ENCODE measurements at regions not wholly inside any gene's neighbourhood (a gene's known extent, or its start where the extent isn't known, plus 50 kb on each side); places are given as distances from the start of the nearest gene placed in this dataset.
"Not testable (repeated sequence)": the region's sequence is repeated elsewhere in the genome, so short reads cannot be mapped to it uniquely, and the experiment has no call there.

DNA sequence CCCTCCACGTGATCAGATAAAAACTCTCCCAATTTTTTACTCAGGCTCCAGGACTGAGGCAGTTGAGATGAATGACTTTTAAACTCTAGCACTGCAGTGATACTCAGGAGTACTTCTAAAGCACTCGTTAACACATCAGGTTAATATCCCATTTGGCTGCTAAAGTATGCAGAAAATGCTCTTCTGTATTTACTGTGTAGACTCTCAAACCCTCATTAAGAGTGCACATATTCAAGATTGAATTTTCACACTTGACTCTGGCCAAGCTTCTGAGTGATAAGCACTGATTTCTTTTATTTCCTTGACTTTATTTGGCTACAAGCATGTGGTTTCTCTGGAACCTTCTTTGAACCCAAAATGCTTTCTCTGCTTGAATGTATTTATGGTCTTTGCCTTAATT lies 392.3 kb upstream of the NECTIN3 start:
- no peak for DNase-seq (ENCODE audit: low read depth in 2 of 2)

DNA sequence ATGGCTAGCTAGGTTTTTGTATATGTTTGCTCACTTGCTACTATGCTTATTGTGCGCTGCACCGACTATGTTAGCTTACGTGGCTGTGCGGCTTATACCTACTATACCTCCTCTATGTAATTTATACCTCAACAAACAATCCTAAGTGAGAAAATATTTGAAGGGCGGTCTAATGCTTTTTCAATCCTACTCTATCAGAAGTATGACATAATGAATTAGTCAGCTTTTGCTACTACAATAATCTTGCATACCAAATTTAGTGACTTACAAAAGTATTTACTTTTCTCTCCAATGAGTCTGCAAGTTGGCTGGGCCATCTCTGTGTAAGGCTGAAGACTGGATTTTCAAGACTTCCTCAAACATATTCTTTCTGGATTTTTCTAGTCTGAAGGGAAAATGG lies 391.2 kb upstream of the NECTIN3 start:
- no peak for DNase-seq (ENCODE audit: low read depth in 2 of 2)

DNA sequence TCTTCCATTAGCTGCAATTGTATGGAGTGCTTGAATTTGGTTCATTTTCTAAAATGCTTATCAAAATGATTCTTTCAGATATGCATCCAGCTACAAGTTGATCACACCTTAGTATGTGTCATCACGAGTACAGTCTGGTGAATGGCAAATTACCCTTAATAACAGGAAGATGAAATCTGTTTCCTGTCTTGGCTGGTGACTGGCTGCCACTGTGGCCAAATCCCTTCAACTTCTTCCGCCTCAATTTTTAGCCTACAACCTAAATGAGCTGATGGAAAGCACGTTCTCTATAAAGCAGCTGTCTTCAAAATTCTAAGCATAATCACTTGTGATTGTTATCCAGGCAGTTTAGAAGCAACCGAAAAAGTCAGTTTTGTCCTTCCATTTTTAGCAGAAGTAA lies 387.1 kb upstream of the NECTIN3 start:
- DNase-seq (ENCODE audit: low read depth in 2 of 2) = no peak

DNA sequence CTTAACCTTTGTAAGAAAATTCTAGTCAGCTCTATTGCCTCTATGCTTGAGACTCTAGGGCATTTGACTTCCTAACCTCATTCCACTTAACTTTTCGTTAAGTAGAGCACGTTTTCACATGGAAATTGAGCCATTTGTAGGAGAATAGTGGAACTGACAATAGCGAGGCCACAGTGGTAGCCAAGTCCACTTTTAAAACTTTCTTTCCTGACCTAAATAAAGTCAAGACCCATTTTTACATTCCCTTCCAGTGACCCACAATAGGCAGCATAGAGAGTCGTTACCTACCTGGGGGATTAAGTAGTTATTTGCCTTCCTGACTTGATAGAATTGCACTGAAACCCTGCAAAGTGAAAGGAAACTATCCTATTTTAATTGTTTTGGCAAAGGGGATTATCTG lies 386.0 kb upstream of the NECTIN3 start:
- no peak for DNase-seq (ENCODE audit: low read depth in 2 of 2)

DNA sequence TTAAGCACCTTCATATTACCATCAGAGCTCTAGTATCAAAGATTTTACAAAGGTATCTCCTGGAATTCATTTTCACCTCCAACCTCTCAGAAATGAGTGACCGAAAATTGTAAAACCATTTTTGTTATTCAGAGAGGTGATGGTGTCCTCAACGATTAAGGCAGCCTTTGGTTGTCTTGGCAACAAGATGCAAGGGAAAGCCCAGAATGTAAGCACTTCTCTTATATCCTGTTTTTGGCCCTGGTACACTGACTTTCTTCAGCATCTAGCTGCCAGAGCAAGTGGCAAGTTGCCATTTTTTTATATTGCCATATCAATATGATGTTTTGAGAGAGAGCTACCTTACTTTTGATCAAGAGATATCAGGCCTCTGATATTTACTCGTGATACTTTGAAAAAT lies 384.9 kb upstream of the NECTIN3 start:
- no peak for DNase-seq (ENCODE audit: low read depth in 2 of 2)

DNA sequence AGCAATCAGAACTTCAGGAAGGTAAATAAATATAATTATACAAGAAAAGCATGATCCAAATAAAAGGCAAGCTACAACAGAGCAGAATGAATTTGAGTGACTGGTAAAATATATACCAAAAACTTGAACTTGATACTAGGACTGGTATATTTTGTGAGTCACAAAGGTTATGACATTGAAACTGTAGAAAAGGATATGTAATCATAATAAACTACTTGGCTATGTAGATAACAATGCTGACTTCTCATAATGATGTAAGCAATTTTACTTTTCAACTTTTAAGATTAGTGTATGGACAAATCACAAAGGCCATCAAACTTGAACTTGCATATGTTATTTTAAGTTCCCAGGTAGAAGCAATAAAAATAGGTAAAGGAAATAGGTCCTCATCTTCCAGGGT lies 384.5 kb upstream of the NECTIN3 start:
- DNase-seq (ENCODE audit: low read depth in 2 of 2) = no peak

DNA sequence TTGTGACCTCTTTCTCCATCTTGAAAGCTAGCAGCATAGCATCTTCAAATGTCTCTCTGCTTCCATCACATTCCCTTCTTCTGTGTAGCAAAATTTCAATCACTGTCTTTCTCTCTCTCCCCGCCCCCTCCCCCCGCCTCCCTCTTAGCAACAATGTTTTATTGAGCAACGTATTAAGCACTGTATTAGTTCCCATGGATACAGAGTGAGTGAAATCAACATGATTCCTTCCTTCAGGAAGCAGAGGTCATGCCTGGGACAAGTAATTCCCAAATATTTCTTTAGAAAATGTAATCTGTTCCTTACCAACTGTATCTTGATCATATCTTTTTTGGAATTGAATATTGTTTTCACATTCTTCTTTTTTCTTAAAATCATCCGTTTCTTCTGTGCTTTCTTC lies 373.7 kb upstream of the NECTIN3 start:
- DNase-seq (ENCODE audit: low read depth in 2 of 2) = no peak

DNA sequence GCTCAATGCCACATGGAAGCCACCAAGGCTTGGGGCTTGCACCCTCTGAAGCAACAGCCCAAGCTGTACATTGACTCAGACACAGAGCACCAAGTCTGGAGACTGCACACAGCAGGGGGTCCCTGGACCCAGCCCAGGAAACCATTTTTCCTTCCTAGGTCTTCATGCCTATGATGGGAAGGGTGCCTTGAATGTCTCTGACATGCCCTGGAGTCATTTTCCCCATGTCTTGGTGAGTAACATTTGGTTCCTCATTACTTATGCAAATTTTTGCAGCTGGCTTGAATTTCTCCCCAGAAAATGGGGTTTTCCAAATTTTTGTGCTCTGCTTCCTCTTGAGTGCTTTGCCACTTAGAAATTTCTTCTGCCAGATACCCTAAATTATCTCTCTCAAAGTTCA lies 367.3 kb upstream of the NECTIN3 start:
- not testable (repeated sequence) for DNase-seq (ENCODE audit: low read depth in 2 of 2)

DNA sequence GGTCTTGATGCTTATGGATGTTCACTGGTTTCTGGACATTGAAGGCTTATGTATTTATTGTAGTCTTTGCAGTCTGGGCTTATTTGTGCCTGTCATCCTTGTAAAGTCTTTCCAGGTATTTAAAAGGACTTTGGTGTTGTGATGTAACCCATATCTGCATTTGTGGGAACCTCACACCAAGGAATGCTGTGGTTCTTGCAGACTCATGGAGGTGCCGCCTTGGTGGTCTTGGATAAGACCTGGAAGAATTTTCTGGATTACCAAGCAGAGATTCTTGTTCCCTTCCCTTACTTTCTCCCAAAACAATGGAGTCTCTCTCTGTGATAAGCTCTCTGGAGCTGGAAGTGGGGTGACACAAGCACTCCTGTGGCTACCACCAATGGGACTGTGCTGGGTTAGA lies 363.5 kb upstream of the NECTIN3 start:
- DNase-seq (ENCODE audit: low read depth in 2 of 2) = no peak

DNA sequence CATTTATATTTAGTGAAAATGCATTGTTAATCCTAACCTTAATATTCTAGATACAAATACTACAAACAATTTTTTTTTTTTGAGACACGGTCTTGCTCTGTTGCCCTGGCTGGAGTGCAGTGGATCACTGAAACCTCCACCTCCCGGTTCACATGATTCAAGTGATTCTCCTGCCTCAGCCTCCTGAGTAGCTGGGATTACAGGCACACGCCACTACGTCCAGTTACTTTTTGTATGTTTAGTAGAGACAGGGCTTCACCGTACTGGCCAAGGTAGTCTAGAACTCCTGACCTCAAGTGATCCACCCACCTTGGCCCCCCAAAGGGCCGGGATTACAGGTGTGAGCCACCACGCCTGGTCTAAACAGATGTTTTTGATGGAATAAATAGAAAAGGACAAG lies 361.5 kb upstream of the NECTIN3 start:
- DNase-seq (ENCODE audit: low read depth in 2 of 2) = no peak

DNA sequence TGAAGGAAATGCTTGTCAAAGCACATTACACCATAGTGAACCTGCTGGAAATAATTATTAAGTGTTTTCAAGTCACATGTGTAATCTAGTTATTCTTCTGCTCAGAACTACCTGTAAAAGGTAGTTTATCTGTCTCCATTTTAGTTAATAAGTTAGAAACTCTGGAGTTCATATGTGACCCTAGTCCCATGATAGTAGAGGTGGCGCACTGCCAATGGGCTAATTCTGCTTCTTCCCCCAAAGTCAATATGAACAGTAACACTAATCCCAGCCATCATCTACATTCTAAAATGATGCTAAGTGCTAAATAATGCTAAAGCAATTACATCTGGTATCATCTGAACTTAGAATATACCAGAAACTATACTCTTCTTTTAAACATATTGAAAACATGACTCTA lies 361.0 kb upstream of the NECTIN3 start:
- no peak for DNase-seq (ENCODE audit: low read depth in 2 of 2)

DNA sequence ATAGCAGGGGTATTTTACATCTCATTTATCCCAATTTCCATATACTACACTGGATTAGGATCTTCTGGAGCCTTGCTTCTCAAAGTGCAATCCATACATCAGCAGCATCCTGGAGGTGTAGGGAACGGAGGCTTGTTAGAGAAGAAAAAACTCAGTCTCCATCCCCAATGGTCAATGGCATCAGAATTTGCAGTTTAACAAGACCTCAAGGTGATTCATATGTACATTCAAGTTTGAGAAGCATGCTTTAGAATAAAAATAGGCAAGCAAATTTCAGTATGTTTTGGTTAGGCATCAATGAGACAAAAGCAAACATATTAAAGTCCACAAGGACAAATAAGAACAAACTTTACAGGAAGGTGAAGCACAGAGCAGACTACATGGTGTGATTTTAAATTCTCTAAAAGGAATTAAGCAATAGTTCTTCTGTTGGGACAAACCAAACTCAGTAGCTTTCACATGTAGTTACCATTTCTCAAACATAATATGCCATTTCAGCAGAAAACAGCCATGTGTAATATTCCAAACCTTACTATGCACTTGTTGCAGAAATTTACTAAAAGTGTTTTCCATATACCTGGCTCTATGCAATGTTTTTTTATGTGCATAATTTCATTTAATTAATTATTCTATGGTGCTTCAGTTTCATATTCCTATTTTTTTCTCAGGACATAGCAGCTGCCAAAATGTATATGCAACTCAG lies 360.3 kb upstream of the NECTIN3 start:
- DNase-seq (ENCODE audit: low read depth in 2 of 2) = no peak

DNA sequence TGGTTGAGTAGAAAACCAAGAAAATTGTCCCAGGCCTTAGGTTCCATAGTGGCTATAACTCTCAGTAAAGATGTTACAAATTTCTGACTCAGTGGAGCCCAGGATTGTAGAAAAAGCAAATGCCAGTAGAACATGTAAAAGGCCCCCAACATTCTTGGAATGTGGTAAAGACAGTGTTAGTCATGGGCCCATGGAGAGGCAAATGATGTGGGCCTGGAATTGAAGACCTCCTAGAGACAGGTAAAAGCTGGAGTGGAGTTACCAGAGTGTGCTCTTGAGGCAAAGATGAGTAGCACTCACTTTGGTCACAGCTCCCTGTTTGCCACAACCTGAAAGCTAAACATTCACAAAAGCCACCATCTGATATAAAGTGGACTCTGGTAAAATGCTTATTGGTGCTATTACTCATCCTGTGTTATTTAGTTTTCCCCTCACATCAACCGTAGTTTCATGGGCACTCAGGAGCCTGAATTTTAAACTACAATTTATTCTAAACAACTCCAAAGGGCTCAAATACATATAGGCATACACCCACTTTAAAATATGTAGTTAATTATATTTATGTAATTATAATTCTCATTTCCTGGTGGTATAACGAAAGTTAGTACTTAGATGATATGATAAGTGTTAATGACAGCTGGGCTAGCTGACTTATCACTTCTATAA lies 359.6 kb upstream of the NECTIN3 start:
- no peak for DNase-seq (ENCODE audit: low read depth in 2 of 2)

DNA sequence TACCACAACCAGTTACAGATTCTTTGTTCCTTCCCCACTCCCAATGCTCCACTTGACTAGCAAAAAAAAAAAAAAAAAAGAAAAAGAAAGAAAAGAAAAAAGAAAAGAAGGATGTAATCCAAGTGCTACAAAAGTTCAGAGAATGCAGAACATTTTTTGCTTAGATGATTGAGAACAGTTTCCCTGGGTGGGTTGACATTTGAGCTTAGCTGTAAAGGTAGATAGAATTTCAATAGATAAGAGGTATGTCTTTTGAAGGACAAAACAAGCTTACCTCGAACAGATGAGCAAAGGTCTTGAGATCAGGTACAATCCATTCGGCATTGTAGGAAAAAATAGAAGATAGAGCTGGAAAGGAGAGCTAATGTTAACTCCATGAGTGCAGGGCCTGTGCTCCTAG lies 344.6 kb upstream of the NECTIN3 start:
- no peak for DNase-seq (ENCODE audit: low read depth in 2 of 2)

DNA sequence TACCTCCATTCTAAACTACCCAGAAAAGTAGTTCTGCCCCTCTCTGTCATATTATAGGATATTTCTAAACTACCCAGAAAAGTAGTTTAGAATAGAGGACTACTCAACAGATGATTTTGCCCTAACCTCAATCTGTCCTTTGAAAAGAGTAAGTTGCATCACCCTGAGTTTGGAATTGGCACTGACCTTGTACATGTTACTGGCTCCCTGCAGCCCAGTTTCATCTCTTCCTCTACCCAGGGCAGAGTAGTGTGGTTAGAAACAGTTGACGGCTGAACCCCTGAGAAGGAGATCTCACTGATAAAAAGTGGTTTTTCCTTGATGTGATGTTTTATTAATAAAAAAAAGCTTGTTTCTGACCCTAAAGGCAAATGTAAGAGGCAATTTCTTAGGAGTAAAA lies 340.5 kb upstream of the NECTIN3 start:
- no peak for DNase-seq (ENCODE audit: low read depth in 2 of 2)

DNA sequence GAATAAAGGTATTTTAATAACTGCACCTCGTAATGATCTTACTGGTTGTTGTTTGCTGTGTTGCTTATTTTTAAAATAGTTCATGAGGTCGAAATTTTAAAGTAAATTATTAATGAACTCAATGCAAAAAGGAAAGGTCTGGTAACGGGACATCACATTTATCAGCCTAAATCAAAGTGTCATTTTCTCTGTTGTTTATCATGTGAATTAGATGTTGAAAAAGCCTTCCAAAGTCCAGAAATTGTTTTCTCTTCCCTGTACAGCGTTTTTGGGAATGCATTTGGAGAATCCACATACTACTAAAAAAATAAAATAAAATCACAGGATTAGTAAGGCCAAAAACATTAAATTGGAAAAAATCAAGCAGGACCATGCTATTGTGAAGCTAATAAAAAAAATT lies 339.2 kb upstream of the NECTIN3 start:
- no peak for DNase-seq (ENCODE audit: low read depth in 2 of 2)

DNA sequence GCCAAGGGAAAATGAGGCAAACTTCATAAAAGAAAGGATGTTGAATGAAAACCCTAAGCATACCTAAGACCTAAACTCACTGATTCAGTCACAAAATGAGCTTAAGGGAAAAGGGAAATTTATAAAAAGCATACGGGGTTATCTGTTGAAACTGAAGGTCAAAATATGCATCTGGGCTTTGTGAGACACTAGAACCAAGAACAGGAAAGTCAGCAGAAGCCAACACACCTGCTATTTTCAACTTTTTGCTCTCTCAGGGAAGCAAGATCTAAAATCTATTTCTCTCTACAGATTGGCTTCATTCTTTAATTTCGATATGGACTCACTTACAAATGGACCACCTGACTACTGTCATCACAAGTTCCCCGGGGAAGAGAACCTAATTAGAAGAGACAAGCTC lies 338.6 kb upstream of the NECTIN3 start:
- DNase-seq (ENCODE audit: low read depth in 2 of 2) = no peak

DNA sequence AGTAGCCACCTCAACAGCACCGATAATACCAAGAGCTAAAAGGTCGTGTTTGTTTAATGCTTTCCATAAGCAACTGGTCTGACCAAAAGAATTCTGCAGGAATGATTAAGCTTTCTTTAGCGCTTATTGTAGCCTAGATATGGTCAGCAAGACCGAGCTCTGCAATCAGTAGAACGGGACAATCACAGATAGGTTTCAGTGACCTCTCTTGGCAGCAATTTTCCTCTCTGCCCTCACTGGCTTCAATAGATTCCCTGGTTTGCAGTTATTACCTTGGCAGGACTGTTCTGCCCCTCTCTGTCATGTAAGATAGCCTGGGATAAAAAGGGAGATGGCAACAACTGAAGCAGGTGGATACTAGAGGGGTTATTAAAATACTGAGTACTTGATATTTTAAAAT lies 337.1 kb upstream of the NECTIN3 start:
- no peak for DNase-seq (ENCODE audit: low read depth in 2 of 2)

DNA sequence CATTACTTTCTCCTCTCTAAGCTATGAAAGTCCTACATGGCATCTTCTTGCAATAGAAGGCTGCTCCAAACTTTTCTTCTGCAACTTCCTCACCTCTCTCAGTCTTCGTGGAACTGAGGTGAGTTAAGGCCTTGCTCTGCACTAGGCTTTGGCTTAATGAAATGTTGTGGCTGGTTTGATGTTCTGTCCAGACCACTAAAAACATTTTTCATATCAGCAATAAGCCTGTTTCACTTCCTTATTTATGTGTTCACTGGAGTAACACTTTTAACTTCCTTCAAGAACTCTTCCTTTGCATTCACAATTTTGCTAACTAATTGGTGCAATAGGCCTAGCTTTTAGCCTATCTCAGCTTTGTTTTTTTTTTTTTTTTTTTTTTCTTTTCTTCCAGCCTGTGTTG lies 335.3 kb upstream of the NECTIN3 start:
- no peak for DNase-seq (ENCODE audit: low read depth in 2 of 2)

DNA sequence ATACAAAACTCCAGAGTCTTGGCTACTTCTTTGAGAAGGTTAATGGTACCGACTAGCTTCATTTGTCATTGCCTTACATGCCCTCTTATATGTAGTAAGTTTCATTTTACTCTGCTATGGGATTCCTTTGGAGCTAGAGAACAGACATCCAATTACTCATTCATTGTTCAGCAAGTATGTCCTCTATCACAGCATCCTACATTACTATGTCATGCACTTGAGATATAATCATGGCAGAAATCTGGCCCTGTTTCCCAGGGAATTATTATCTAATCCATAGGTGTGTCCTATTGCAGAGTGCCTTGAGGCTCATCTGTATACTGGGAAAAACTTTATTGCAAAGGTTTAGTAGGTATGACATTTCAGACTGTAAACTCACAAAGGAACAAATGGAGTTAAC lies 333.1 kb upstream of the NECTIN3 start:
- no peak for DNase-seq (ENCODE audit: low read depth in 2 of 2)

DNA sequence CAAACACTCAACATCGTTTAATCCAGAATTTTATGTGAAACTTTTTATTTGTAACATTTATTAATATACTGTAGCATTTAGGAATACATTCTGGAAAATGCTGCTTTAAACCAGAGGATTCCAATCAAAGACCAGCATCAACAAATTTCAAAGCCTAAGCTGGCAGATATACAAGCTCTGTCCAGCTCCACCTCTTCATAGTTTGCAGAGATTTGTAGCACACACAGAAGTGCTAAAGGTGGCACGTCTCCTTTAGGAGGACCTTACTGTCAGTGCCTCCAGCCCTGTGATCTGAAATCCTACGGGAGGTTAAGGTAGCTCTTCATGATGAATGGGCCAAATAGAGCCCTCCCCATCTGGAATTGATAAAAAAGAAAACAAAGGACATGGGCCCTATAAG lies 329.7 kb upstream of the NECTIN3 start:
- no peak for DNase-seq (ENCODE audit: low read depth in 2 of 2)

DNA sequence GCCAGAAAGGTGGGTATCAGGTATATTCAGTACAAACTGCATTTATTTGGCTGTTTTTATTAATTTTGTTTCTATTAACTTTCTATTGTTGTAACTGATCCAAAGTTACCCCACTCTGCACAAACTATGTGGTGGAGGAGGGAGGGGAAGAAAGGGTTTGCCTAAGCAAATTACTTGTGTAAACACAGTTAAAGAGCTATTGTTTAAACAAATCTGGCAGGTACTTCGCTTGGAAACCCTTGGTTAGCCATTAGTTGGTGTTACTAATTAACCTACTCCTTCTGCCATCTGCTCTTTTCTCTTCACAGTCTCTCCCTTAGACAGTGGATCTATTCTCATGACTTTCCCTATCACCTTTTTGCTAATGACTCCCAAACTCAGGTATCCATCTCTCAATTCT lies 328.4 kb upstream of the NECTIN3 start:
- no peak for DNase-seq (ENCODE audit: low read depth in 2 of 2)

DNA sequence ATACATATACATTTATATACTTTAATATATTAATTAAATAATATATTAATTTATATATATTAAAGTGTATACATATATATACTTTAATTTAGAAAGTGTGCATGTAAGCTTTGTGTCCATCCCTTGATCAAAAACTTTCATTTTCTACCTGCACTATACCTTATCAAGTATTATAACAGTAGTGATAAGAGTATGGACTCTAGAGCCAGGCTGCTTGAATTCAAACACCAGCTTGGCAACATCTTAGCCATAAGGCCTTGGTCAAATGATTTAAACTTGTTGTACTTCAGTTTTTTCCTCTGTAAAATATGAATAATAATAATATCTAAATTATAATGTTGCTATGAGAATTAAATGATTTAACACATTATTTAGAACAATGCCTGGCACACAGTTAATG lies 327.6 kb upstream of the NECTIN3 start:
- no peak for DNase-seq (ENCODE audit: low read depth in 2 of 2)

DNA sequence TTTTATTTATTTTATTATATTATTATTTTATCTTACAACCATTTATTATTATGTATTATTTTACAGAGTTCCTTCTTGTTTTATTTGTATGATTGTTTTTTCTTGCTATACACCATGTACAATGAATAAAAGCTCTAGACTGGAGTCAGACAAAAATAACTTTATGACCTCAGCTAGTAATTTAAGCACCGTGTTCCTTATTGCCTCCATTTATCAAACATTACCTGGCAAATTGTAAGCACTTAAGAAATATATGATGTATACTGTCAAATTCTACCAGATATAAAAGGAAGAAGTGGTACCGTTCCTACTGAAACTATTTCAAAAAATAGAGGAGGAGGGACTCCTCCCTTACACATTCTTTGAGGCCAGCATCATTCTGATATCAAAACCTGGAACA lies 326.9 kb upstream of the NECTIN3 start:
- no peak for DNase-seq (ENCODE audit: low read depth in 2 of 2)
